MM.1S (cell line): ENCODE measurements at regions not wholly inside any gene's neighbourhood (a gene's known extent, or its start where the extent isn't known, plus 50 kb on each side); places are given as distances from the start of the nearest gene placed in this dataset.

Source experiments
- DNase-seq: peaks from one replicate; pipeline ENCODE4 v3.0.0-alpha.2; 2015
- H2AFZ ChIP-seq: fragments of 300-600 bp; sonication (generic); 2 replicates; pipeline ENCODE4 v1.6.0; 2016; ENCODE audit warnings: antibody characterized with exemption, low read length
- H3F3A ChIP-seq: fragments of 300-600 bp; sonication (generic); 2 replicates; pipeline ENCODE4 v1.6.1; 2016; ENCODE audit warnings: mild to moderate bottlenecking, antibody characterized with exemption, low read length, moderate library complexity, mixed read lengths; ENCODE audit not compliant: insufficient read depth
- H3K27ac ChIP-seq: fragments of 300-600 bp; sonication (generic); 2 replicates; pipeline ENCODE4 v1.5.1; 2016; ENCODE audit warnings: mild to moderate bottlenecking, low read length
- H3K27me3 ChIP-seq: fragments of 300-600 bp; sonication (generic); replicated peaks from 2 replicates; pipeline ENCODE4 v1.6.0; 2016; ENCODE audit warnings: low read length; ENCODE audit not compliant: insufficient read depth
- H3K36me3 ChIP-seq: fragments of 300-600 bp; sonication (generic); replicated peaks from 2 replicates; pipeline ENCODE4 v1.6.1; 2016; ENCODE audit warnings: mild to moderate bottlenecking, low read length, mixed read lengths; ENCODE audit not compliant: insufficient read depth
- H3K4me1 ChIP-seq: fragments of 300-600 bp; sonication (generic); 2 replicates; pipeline ENCODE4 v1.6.1; 2016; ENCODE audit warnings: low read length, mixed read lengths
- H3K4me2 ChIP-seq: fragments of 300-600 bp; sonication (generic); 2 replicates; pipeline ENCODE4 v1.6.0; 2016; ENCODE audit warnings: low read depth, low read length
- H3K4me3 ChIP-seq: fragments of 300-600 bp; sonication (generic); 2 replicates; pipeline ENCODE4 v1.5.1; 2016; ENCODE audit warnings: low read length, mixed read lengths
- H3K79me2 ChIP-seq: fragments of 300-600 bp; sonication (generic); 2 replicates; pipeline ENCODE4 v1.6.1; 2016; ENCODE audit warnings: mixed run types, low read length, mixed read lengths
- H3K9ac ChIP-seq: fragments of 300-600 bp; sonication (generic); 2 replicates; pipeline ENCODE4 v1.6.1; 2016; ENCODE audit warnings: low read length, mixed read lengths
- H3K9me2 ChIP-seq: fragments of 300-600 bp; sonication (generic); replicated peaks from 2 replicates; pipeline ENCODE4 v1.6.1; 2016; ENCODE audit warnings: mild to moderate bottlenecking, low read length, mixed read lengths; ENCODE audit not compliant: insufficient read depth
- H3K9me3 ChIP-seq: fragments of 300-600 bp; sonication (generic); replicated peaks from 2 replicates; pipeline ENCODE4 v1.6.1; 2016; ENCODE audit warnings: mild to moderate bottlenecking, low read length, mixed read lengths; ENCODE audit not compliant: insufficient read depth
- H4K20me1 ChIP-seq: fragments of 300-600 bp; sonication (generic); 2 replicates; pipeline ENCODE4 v1.6.1; 2016; ENCODE audit warnings: mild to moderate bottlenecking, low read length, moderate library complexity, mixed read lengths; ENCODE audit not compliant: insufficient read depth
- EZH2 ChIP-seq: fragments of 300-600 bp; sonication (generic); optimal IDR thresholded peaks from 2 replicates; pipeline ENCODE3; 2017; ENCODE audit warnings: low read depth, mild to moderate bottlenecking, antibody characterized with exemption, low read length, mixed read lengths
- EZH2phosphoT487 ChIP-seq: fragments of 300-600 bp; sonication (generic); IDR thresholded peaks from 2 replicates; pipeline ENCODE4 v1.6.1; 2018; ENCODE audit warnings: antibody characterized with exemption, low read length
- TF ChIP-seq, protein P1 (sequence below): fragments of 300-600 bp; sonication (generic); IDR thresholded peaks from 2 replicates; pipeline ENCODE4 v1.5.1; 2016; ENCODE audit warnings: antibody characterized with exemption, low read length, mixed read lengths

GRCh38 chr5:161201558-161201957, 345.0 kb downstream of the GABRB2 start:
- Histone ChIP-seq H3K36me3 (no peaks in the 10 kb centered on the region), H3K9ac (no peak overlapping the region), H3K9me3 (no peaks in the 10 kb centered on the region), H3K27me3 (no peaks in the 10 kb centered on the region), H3K4me2 (no peak overlapping the region), H3K79me2 (no peaks in the 10 kb centered on the region), H3K4me1 (no peaks in the 10 kb centered on the region), H3K27ac (no peak overlapping the region), H3F3A (no peaks in the 10 kb centered on the region), H3K4me3 (no peak overlapping the region), H3K9me2 (no peaks in the 10 kb centered on the region), H2AFZ (no peak overlapping the region), H4K20me1 (no peaks in the 10 kb centered on the region)
- TF ChIP-seq EZH2 = no peak
- no peak for TF ChIP-seq EZH2phosphoT487
- TF ChIP-seq, protein P1, sequence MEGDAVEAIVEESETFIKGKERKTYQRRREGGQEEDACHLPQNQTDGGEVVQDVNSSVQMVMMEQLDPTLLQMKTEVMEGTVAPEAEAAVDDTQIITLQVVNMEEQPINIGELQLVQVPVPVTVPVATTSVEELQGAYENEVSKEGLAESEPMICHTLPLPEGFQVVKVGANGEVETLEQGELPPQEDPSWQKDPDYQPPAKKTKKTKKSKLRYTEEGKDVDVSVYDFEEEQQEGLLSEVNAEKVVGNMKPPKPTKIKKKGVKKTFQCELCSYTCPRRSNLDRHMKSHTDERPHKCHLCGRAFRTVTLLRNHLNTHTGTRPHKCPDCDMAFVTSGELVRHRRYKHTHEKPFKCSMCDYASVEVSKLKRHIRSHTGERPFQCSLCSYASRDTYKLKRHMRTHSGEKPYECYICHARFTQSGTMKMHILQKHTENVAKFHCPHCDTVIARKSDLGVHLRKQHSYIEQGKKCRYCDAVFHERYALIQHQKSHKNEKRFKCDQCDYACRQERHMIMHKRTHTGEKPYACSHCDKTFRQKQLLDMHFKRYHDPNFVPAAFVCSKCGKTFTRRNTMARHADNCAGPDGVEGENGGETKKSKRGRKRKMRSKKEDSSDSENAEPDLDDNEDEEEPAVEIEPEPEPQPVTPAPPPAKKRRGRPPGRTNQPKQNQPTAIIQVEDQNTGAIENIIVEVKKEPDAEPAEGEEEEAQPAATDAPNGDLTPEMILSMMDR = no peak
- DNase-seq = no peak

DNA sequence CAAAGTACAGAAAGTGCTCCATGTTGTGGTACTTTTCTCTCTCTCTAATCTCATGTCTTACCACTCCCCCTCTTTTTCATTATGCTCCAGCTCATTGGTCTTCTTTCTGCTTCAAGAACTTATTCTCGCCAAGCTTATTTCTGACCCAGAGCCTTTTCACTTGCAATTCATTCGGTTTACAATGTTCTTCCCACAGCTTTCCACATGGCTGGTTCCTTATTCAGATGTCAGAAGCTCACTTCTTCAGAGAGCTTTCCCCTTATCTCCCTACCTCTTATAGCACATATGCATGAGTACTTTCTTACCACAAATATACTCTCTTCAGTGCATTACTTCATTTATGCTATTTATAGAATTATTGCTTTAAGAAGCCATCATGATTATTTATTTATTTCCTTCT, 338.8 kb upstream of the ATP10B start:
- Histone ChIP-seq H3K79me2 (no peaks in the 10 kb centered on the region), H3K9me3 (no peaks in the 10 kb centered on the region), H3K27ac (no peak overlapping the region), H3K36me3 (no peaks in the 10 kb centered on the region), H3K4me1 (no peaks in the 10 kb centered on the region), H3K9ac (no peak overlapping the region), H3K9me2 (no peaks in the 10 kb centered on the region), H3K4me3 (no peak overlapping the region), H3F3A (no peaks in the 10 kb centered on the region), H2AFZ (no peak overlapping the region), H3K27me3 (no peaks in the 10 kb centered on the region), H3K4me2 (no peak overlapping the region), H4K20me1 (no peaks in the 10 kb centered on the region)
- no peak for DNase-seq
- TF ChIP-seq EZH2phosphoT487 (no peak), EZH2 (no peak)
- TF ChIP-seq, protein P1 = no peak

DNA sequence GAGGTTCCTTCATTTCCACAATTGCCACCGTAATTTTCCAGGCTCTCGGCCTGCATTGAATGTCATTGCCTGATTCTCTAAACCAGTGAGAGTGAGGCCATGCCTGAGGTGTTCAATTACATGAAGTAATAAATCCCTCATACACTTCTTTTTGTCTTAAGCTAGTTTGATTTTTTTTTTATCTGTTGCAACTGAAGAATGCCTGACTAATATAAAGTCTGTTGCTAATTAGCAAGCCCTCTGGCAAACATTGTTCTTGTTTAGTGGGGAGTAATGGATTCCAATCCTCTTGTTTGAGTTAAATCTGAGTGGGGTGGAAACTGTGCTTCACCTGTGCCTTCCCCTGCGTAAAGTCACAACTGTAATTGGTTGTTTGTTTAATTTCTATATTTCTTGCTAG, 338.1 kb upstream of the ATP10B start:
- H3K36me3 ChIP-seq = no peaks in the 10 kb centered on the region
- H3K4me1 ChIP-seq = no peaks in the 10 kb centered on the region
- TF ChIP-seq EZH2 (no peak), EZH2phosphoT487 (no peak)
- TF ChIP-seq, protein P1 = no peak
- H3K27me3 ChIP-seq = no peaks in the 10 kb centered on the region
- H3K9me2 ChIP-seq = no peaks in the 10 kb centered on the region
- no peak overlapping the region for H3K4me3 ChIP-seq
- H3F3A ChIP-seq = no peaks in the 10 kb centered on the region
- H4K20me1 ChIP-seq = no peaks in the 10 kb centered on the region
- no peak overlapping the region for H2AFZ ChIP-seq
- DNase-seq = no peak
- H3K4me2 ChIP-seq = no peak overlapping the region
- no peak overlapping the region for H3K9ac ChIP-seq
- no peaks in the 10 kb centered on the region for H3K79me2 ChIP-seq
- no peak overlapping the region for H3K27ac ChIP-seq
- H3K9me3 ChIP-seq = no peaks in the 10 kb centered on the region
